ENCODE measurements at regions not wholly inside any gene's neighbourhood (a gene's known extent, or its start where the extent isn't known, plus 50 kb on each side); places are given as distances from the start of the nearest gene placed in this dataset.
A peak's percentile ranks its signal among the peaks of the same experiment; 100 is the strongest.
"Not testable (repeated sequence)": the region's sequence is repeated elsewhere in the genome, so short reads cannot be mapped to it uniquely, and the experiment has no call there.

DNA sequence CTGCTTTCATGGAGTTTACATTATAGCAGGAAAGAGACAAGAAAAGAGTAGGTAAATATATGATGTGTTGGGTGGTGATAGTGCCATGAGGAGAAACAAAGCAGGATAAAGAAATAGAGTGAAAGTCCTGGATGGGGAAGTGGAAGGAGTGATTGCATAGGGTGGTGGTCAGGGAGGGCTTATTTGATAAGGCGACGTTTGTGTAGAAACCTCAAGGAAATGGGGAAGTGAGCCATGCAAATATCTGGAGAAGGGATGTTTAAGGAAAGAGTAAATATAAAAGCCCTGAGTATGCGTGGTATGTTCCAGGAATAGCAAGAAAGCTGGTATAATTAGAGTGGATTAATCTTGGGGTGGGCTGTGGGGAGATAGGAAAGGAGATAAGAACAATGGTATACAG, 134.7 kb upstream of the SV2C start:
- no peak for DNase-seq (ENCODE audit: low spot score)

DNA sequence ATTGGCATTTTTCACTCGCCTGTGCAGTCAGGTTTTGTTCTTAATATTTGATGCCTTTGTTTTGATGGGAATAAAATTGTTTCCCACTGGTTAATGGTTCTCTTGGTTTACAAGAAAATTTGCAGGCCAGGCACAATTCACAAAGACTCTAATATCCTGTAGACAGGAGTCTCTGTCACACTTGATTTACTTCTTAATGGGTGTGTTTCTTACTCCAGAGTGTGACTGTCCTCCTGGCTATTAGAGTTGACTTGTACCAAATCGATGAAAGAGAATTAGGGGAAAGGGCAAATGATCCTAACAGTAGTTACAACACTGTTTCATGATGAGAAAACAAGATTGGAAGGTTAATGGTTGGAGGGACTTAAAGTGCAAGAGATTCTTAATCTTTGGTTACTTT, 142.8 kb upstream of the SV2C start:
- no peak for DNase-seq (ENCODE audit: low spot score)

DNA sequence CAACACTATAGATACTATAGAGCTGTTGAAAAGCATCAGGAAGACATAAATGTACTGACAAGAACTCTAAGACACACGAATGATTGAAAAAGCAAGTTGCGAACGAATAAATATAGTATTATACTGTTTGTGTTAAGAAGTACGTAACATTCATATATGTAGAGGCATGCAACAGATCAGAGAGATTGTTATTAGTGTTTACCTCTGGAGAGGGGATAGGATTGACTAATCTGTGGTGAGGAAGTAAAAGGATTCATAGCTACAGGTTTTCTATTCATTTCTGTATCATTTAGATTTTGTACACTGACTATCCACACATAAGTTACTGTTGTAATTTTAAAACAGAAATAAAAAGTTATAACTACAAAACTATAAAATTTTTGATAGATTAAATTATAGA, 147.6 kb upstream of the SV2C start:
- no peak for DNase-seq (ENCODE audit: low spot score)

DNA sequence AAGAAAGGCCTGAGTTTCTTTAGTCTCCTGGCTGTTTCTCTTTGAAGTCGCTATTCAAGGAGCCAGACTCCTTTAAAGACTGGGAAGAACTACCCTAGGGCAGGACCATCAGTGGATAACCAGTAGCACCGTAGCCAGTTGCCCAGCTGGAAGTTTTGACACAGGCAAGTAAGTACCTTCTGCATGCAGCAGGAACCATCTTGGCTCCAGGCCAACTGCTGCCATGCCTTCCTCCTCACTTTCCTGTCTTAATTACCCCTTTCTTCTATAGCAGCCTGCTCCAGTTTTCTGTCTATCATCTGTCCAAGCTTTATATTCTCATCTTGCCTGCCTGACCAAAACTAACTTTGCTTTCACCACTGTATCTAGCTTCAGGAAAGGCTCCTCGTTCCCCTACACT, 149.7 kb upstream of the SV2C start:
- no peak for DNase-seq (ENCODE audit: low spot score)

DNA sequence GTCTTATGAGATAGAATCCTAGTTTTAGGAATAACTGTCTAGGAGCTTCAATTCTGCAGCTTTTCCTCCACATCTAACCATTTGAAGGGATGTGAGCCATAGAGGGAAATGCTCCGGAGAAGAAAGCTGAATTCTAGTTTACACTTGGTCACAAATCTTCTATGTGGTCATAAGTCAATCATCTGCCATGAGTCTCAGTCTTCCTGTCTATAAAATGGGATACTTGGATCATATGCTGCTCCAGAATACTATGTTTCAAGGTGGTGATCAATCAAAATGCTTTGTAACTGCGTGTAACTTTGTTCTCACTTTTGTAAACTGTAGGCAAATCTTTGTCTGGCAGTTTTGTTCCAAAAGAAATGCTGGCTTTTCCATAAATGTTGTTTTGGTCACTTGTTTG, 152.0 kb upstream of the SV2C start:
- no peak for DNase-seq (ENCODE audit: low spot score)

DNA sequence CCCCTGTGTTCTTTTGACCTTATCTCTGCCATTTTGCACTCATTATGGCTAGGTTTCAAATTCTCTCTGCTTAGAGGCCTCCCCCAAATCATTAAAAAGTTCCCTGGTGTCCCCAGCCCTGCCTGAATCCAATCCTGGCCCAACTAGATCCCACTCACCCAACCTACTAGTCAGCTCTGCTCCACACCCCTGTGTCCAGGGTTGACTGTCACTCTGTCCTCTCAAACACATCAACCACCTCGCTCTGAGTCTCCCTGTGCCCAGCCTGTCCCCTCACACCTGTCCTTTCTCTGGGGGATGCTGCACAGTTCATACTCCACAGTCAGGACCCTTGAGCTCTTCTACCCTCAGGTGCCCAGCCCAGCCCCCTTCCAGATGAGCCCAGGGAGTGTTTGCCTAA, 154.2 kb upstream of the SV2C start:
- no peak for DNase-seq (ENCODE audit: low spot score)

DNA sequence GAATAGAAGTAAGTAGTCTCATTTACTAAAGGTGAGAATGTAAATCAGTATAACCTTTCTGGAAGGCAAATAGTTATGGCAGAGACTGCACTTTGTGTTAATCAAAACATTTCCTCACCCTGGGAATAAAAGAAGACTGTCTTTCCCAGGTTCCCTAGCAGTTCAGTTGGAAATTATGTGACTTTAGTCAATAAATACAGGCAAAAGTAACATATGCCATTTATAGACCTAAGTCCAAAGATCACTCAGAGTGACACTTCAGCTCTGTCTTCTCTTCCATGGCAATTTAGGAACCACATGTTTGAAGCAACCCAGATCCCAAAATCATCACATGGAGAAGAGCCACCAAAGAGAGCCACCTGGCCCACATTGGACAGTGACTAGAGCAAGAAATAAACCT, 160.7 kb upstream of the SV2C start:
- no peak for DNase-seq (ENCODE audit: low spot score)

DNA sequence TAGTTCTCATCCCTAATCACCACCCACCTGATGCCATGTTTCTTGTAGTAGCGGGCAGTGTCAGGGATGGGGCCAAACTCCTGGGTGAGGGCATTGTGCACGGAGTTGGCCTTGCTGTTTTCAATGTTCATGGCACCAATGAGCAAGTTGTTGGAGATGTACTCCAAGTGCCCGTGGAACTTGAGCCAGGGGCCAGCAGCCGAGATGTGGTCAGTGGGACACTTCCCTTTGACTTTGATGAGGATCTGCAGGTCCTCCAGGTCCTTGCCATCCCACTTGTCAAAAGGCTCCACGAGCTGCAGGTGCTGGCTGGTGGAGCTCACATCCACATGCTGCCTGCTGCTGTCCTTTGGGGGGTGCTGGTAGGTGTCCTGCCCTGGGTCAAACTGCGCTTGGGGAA, 162.2 kb upstream of the SV2C start:
- DNase-seq (ENCODE audit: low spot score), result no peak

DNA sequence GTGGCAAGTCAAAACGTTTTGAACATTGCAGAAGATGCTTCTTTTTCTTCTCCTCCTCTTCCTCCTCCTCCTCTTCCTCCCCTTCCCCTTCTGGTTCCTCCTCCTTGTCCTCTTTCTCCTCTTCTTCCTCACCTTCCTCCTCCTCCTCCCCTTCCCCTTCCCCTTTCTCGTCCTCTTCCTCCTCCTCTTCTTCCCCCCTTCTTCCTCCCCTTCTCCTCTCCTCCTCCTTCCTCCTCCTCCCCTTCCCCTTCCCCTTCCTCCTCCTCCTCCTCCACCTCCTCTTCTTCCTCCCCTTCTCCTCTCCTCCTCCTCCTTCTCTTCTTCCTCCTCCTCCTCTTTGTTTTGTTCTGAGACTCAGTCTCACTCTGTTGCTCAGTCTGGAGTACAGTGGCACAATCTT, 167.0 kb upstream of the SV2C start:
- no peak for DNase-seq (ENCODE audit: low spot score)

DNA sequence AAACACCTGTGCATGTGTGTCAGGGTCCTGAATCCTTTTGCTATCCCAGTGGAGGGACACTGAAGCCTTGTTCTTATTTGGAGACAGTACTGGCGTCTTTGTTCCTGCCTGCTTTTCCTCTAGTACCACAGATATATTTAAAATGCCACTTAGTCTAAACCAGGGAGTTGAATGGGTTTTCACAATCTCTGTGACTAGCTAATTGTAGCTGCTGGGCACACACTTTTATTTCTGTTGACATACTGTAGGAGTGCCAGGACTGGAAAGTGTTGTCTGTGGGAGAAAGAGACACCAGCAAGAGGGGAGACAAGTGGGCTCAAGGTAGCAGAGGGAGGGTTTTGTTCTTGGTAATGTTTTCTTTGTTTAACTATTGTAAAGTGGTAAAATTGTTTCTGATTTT, 174.0 kb upstream of the SV2C start:
- DNase-seq (ENCODE audit: low spot score), result no peak

DNA sequence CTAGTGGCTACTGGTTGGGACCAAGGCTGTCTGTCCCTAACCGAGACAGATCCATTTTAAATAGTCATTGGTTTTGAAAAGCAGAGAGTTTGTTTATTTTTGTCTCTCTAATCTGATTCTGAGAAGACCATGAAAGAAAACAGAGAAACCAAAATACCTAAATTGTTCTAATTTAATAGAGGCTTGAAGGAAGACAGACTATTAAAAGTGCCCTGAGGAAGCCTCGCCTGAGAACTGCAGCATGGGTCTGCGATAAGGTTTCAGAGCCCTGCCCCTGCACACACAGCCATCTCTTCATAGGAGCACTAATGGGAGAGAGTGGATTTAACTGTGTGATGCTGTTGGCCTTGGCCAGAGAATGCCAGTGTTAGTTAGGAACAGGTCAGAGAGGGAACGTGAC, 175.5 kb upstream of the SV2C start:
- no peak for DNase-seq (ENCODE audit: low spot score)

DNA sequence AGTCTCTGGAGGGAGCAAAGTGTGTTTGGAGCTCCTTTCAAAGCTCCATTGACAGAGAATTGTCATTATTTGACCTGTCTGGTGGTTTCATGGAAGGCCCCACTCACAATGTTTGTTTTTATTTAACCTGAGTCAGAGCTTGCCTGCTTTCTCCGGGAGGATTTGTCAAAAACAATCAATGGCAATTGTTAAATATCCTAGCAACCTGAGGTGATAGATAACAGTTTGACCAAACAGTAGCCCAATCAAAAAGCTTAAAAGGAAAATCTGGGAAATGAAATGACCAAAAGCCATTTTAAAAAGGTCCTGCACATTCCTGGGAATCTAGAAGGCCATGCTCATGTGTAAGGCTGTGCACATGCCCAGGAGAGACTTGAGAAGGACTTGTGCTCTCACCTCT, 177.2 kb upstream of the POC5 start:
- no peak for DNase-seq (ENCODE audit: low spot score)

DNA sequence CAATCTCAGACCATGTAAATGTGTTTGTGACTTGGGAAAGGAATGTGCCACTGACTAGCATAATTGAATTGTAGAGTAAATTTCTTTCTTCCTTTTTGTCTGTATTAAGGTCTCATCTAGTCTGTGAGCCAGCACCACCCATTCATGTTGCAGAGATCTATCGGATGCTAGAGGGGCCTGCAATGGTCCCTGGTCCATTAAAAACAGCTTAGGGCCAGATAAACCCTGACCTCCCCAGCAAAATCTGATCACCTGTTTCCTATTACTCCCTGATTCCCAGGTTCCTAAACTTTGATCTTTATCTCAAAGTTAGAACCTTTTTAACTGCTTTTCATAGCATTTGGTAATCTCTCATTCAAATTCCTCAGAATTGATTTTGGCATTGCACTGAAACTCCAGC, 174.5 kb upstream of the POC5 start:
- no peak for DNase-seq (ENCODE audit: low spot score)

DNA sequence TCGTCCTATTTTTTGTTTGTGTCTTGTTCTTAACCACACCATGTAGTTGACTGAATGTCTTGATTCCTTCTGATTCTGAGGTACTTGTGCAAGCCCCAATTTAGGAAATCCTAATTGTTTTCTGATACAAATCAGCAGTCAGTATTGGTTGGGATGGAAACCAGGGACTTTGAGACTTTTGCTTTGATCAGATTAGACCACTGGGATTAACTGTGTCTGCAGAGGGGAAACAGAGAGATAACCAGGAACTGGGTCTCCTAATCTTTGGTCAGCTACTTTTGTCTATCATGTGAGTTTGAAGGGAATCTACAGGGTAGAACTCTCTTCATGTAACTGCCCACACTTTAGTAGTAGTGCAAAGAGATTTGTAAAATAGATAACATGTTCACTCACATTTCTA, 173.8 kb upstream of the POC5 start:
- DNase-seq (ENCODE audit: low spot score), result no peak

DNA sequence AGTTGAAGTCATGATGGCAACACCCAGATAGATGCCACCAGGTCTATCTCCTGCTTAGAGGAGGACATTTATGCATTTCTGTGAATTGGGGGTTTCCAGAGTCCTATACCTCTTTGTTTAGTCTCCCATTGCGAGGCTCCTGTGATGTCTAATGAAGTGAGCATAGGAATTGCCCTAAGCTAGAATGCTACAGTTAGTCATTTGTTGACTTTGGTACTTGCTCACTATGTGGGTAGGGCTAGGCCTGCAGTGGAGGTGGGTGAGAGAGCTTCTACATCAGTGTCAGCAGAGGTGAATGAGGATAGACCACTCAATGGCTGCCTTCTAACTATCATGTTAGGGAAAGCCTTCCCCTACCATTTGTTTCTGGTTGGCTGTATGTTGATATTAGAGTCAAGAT, 173.3 kb upstream of the POC5 start:
- DNase-seq (ENCODE audit: low spot score), result no peak

DNA sequence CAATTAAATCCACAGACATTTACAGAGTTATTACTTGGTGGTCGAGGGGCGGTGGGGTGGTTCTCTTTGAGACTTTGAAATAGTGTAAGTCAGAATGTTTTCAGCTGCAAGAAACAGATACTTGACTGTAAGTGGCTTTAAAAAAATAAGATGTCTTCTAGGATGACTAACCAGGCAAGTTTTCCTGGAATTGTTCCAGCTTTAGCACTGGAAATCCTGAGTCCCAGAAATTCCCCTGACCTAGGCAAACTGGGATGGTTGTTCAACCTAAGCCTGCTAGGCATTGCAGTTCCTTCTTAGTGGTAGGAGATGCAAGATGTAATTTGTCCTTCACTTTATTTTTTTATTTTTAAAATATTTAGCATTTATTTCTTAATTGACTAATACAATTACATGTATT, 169.5 kb upstream of the POC5 start:
- DNase-seq (ENCODE audit: low spot score), result peak; percentile 34

DNA sequence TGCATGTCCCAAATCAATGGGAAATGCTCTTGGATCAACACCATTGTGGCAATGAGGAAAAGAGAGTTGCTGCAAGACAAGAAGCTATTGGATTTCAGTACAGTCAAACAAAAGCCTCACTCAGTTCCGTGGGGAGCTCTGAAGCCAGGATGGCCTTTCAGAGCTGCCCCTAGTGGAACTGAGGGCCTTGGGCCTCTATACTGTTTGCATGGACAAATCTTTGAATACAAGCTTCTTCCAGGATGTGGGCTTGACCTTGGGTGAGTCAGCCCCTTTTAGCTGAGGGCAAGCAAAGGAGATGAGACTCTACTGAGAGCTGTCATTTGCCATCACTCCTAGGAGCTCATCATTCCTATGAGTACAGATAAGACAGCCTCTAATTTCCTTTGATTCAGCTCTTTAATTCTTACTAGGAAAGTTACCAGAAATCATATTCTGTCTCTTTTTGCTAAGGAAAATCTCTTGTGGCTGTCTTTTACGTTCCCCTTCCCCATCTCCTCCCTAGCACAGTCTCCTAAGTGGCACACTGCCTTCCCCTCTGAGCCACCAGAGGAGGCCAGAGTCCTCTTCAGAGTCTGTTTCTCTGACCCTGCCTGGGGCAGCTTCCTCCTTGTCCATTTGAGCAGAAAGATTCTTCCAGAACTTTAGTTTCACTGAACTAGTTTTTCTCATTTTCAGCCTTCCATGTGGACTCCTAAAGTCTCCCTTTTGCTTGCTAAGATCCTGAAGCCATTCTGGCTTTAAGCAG, 168.8 kb upstream of the POC5 start:
- no peak for DNase-seq (ENCODE audit: low spot score)

DNA sequence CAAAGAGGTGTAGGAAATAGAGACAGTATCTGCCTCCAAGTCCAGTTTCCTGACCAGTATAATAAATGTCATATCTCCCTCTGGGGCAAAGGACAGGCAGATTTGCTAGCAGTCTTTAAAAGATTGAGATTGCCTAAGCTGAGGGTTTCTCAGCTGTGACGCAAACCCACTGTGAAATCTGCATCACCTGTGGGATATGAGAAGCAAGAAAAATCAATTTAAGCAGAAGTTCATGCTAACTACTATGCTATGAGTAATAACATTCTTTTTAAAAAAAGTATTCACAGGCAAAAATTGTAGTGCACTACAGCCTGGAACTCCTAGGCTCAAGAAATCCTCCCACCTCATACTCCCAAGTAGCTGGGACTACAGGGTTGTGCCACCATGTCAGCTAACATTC, 168.1 kb upstream of the POC5 start:
- no peak for DNase-seq (ENCODE audit: low spot score)

DNA sequence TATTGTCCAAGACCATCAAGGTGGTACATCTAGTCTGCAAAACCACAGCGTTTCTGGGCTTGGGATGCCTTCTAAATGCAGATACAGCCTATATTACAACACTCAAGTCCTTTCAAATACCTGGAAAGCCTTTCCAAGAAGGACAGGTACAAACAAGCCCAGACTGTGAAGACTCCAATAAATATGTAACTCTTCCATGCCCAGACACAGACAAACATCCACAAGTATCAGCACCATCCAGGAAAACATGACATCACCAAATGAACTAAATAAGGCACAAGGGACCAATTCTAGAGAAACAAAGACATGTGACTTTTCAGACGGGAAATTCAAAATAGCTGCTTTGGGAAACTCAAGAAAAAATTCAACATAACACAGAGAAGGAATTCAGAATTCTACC, 152.7 kb upstream of the POC5 start:
- DNase-seq (ENCODE audit: low spot score), result no peak

DNA sequence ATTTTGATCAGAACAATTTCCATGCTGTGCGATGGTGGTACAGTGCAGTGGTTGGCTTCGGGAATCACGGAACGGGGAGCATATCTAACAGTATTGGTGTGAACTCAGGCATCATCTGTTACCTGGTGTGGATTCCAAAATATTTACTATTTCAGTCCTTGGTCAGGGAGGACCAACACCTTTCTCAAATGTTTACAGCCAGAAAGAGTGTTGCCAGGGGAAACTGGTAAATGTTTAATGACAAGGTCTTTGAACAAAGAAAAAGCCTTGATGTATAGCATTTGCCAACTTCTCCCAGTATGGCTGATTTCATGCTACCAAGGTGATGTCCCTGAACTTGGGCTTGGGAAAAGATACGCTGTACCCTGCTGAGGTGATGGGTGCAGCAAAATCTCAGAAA, 145.6 kb upstream of the POC5 start:
- no peak for DNase-seq (ENCODE audit: low spot score)

DNA sequence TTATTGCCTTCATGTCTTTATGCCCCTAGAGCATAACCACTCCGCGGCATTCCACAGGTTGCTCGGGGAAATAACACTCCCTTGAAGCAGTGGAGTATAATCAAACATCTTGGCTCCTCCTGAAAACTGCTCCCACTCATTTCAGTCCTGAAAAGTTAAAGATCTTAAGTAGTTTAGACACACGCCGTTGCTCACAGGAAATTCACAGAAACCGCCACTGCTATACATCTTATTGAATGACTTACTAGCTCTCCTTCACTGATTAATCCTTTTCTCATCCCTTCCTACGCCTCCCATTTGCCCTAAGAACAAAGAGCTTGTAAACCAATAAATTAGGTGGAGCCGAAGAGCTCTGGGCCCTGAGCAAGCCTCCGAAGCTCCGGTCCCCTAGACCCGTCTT, 142.4 kb upstream of the POC5 start:
- not testable (repeated sequence) for DNase-seq (ENCODE audit: low spot score)

DNA sequence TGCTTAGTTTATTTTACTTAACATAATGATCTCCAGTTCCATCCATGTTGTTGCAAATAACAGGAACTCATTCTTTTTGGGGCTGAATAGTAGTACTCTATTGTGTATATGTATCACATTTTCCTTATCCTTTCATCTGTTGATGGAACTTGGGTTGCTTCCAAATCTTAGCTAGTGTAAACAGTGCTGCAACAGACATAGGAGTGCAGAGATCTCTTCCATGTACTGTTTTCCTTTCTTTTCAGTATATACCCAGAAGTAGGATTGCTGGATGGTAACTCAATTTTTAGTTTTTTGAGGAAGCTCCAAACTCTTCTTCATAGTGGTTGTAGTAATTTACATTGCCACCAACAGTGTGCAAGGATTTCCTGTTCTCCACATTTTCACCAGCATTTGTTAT, 138.8 kb upstream of the POC5 start:
- DNase-seq (ENCODE audit: low spot score), result no peak

DNA sequence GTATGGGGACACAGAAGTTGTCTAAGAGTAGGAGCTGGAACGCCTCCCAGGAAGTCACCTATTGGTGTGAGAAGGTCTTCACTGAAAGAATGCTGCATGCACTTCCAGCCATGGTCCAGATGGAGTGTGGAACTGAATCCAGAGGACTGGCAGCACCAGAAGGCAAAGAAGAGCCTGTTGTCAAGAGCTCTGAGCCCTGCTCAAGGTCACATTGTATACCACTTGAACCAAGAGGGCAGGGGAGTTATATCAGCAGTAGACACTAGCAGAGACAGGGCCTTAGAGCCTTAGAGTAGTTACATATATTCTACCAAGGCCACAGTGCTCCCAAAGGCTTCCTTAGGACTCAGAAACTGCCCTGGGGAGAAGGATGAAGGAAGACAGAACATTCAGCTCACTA, 130.8 kb upstream of the POC5 start:
- no peak for DNase-seq (ENCODE audit: low spot score)

DNA sequence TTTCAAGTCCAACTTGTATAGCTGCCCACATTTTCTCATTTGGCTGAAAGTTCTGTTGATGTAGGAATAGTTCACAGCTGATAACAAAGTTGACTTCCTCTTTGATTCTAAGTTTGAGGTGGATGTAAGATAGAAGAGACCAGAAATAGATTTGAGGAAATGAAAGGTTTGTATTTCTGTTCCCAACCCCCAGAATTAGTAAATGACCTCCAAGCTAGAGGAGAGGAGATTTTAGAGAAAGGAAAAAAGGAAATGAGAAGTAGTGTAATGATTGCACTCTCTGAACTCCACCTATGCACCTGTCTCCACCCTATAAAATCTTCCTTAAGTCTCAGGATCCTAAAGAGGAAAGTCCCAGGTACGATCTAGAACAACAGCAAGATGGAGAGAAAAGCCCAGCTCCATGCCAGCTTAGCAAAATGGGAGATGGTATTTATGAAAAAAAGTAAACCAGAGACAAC, 130.4 kb upstream of the POC5 start:
- DNase-seq (ENCODE audit: low spot score), result no peak
